IPS-NIHi11 (cell line): ENCODE measurements at regions not wholly inside any gene's neighbourhood (a gene's known extent, or its start where the extent isn't known, plus 50 kb on each side); places are given as distances from the start of the nearest gene placed in this dataset.
"Not testable (repeated sequence)": the region's sequence is repeated elsewhere in the genome, so short reads cannot be mapped to it uniquely, and the experiment has no call there.

Source experiments
- DNase-seq: peaks from one replicate; pipeline ENCODE4 v3.0.0; 2012; ENCODE audit warnings: mixed read lengths, low spot score

DNA sequence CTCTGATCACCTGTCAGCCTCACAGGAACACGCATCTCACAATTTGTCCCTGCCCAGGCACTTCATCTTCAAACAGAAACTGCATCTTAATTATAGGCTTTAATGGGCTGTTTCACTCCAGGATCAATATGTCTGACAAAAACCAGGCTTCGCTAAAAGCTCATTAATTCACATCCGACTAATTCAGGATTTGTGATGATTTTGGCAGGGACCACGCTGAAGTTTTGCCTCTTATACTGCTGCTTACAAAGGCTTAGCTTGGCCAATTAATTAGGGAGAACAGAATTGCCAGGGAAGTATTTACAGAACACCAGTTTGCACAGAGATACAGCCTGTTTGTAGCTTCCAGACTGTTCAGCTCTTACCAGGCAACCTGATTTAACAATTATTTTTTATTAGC is 541.0 kb upstream of the SPTLC3 start:
- DNase-seq: no peak

DNA sequence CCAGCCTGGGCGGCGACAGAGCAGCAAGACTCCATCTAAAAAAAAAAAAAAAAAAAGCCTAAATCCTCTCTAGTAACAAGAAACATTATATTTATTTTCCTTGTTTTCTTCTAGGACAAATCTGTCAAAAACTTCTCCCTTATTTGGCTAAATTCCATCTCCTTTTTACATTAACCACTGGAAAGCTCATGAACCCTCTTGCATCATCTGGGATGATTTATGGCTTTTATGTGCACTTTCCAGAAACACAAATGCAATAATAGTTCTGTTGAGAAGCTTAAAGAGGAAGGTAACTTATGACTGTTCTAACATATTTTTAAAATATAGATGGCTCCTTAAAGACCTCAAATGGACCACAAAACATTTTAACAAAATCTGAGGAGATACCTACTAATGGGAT is 526.1 kb upstream of the SPTLC3 start:
- DNase-seq: no peak

DNA sequence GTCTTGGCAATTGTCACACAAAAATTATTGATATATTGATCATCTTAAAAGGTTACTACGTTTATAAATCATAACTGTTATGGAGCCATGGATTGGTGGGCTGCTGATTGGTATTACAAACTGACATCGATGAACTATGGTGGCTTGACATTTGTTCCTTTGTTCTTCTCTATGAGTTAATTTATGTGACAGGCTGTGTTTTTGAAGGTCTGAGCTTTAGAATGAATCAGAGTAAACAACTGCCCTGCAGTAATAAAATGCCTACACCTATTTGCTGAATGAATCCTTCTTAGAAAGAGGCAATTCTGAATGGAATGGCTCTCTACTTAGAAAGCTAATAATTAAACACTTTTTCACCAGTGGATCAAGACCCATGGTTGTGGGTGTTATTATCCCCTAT is 506.3 kb upstream of the SPTLC3 start:
- no peak for DNase-seq

DNA sequence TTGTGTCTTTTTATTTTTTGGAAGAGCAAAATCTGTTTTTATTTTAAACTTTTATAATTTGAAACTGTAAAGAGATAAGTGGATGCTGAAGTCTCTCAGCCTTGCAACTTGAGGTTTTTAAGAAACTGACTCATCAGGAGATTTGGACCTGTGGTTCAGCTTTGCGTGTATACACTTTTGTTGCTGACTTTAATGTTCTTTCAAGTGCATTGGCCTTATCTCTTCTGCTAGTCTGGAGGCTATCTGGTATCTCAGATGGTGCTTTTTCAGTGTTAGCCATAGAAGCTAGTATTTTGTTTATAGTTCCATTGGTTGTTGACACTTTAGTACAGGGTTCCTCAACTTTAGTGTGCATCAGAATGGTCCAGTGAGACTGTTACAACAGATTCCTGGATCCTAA is 504.0 kb upstream of the SPTLC3 start:
- no peak for DNase-seq

DNA sequence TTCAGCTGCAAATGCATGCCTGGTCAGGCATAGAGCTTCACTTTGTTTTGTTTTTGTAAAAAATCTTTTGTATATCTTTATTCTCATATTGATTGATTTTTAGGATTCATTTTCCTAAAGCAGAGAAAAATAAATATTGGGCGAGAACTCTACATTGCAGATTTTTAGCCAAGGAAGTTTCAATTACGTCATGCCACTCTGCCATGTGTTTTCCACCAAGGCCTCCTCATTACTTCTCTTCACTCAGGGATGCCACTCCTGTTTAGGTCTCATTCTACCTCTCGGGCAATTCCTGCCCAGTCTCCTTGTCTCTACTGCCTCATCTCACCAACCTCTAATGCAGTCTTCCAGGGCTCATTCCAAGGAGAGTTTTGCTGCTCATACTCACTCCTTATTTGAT is 497.3 kb upstream of the SPTLC3 start:
- DNase-seq: no peak

DNA sequence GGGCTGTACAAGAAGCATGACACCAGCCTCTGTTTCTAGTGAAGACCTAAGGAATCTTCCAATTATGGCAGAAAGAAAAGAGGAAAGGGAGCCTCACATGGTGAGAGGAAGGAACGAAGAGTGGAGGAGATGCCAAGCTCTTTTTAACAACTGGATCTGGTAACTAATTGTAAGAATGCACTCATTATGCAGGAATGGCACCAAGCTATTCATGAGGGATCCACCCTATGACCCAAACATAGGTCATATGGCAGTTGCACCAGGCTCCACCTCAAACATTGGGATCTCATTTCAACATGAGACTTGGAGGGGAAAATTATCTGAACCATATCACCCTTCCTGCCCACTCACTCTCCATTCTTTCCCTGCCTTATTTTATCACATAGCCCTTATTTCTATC is 496.0 kb upstream of the SPTLC3 start:
- no peak for DNase-seq

DNA sequence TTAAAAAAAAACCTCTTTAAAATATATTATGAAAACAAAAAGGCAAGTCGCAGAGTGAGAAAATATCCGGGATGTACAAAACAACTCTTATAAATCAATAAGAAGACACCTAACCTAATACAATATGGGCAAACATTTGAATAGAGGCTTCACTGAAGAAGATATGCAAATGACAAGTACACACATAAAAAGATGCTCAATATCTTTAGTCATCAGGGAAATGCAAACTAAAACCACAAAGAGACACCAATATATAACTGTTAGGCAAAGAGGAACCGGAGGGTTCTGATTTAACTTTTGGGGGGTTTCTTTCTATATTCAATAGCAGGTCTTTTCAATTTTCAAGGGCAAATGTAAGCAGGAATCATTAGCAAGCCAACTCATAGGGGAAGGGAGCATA is 480.7 kb upstream of the SPTLC3 start:
- no peak for DNase-seq

DNA sequence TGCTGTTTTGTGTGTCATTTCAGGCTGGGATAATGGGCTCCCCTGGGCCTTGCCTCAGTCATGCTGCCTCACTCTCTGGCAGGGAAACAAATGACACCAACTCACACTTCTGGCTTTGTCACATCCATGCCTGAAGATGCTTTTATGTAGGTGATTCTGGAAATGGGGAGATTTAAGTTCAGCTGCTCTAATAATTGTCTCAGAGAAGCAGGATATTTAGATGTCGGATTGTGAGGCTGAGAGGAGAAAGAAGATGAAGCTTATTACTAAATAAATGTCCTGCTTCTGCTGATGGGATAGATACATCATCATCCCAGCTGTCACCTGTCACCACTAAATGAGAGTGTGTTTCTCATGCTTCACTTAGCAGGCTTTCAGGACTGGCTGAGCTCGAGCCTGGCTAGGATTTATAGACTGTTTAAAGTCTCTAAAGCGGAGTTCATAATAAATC is 480.2 kb upstream of the SPTLC3 start:
- no peak for DNase-seq

DNA sequence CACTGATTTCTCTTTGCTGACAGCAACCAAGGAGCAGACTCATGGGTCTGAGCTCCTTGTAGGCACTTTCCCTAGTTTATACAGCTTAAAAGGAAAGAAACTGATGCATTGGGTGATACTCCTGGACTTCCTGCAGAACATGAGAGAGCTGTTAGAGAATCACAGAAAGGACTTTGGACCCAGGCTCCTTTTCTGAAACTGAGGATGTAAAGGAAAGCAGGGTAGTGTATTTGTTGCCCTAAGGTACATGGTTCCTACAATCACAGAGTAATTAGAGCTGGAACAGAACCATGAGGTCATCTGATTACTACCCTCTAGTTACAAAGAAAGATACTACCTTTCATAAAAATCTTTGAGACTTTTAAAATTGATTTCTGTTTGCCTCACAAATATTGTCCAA is 477.1 kb upstream of the SPTLC3 start:
- no peak for DNase-seq

DNA sequence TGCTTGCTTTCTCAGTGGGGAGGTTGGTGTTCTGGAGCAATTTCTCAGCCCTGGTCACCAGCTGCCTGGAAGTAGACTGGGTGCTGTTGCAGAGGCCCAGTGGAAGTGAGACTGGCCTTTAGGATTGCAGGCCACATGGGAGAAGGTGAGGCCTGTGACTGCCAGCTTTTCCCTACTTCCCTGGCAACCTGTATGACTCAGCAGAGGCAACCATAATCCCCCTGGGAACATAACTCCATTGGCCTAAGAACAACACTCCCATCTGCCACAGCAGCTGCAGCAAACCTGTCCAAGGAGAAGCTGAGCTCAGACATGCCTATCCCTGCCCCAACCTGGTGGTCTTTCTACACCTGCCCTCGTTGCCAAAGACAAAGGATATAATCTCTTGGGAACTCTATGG is 473.5 kb upstream of the SPTLC3 start:
- no peak for DNase-seq

DNA sequence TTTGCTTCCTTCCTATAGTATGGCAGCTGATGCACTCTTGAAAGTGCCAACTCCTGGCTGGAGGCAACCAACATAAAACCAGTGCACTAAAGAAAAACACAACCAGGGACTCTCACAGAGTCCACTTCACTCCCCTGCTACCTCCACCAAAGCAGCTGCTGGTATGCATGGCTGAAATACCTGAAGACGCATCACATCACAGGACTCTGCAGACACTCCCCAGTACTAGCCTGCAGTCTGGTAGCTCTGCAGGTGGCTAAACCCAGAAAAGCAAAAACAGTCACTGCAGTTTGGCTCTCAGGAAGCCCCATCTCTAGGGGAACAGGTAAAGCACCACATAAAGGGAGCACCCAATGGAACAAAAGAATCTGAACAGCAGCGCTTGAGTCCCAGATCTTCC is 473.0 kb upstream of the SPTLC3 start:
- DNase-seq: no peak

DNA sequence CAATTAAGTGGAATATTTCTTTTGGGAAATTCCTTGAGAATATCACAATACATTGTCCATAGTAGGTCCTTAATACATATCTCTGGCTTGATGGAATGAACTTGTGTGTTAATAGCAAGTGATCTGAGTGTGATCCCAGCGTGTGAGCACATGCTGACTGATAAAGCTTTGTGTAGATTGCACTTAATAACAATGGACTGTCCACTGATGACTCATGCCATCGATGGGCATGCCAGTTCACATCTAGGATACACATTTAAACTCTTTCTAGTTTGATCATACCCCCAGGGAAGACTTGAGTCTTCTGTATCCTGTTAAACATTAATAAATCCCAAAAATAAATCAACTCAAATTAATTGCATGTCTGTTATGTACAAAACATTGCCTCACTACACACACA is 454.3 kb upstream of the SPTLC3 start:
- no peak for DNase-seq

DNA sequence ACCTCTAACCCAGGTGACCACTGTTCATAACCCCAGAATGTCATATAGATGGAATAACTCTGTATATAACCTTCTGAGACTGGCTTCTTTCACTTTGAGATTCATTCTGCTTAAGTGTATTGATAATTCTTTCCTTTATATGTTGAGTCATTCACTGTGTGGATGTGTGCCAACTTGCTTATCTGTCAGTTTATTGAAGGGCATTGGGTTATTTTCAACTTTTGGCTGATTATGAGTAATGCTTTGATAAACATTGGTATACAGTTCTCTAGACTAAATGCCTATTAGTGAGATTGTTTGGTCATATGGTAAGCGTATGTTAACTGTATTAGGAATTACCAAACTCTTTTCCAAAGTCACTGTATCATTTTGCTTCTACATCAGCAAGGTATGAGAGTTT is 453.4 kb upstream of the SPTLC3 start:
- no peak for DNase-seq

DNA sequence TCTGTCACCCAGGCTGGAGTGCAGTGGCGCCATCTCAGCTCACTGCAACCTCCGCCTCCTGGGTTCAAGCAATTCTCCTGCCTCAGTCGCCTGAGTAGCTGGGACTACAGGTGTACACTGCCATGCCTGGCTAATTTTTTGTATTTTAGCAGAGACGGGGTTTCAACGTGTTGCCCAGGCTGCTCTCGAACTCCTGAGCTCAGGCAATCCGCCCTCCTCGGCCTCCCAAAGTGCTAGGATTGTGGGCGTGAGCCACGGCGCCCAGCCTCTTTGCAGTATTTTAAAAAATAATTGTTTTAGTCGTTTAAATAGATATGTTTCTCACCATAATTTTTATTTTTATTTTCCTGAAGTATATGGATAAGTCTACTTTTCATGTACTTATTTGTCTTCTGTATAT is 452.9 kb upstream of the SPTLC3 start:
- DNase-seq: not testable (repeated sequence)

DNA sequence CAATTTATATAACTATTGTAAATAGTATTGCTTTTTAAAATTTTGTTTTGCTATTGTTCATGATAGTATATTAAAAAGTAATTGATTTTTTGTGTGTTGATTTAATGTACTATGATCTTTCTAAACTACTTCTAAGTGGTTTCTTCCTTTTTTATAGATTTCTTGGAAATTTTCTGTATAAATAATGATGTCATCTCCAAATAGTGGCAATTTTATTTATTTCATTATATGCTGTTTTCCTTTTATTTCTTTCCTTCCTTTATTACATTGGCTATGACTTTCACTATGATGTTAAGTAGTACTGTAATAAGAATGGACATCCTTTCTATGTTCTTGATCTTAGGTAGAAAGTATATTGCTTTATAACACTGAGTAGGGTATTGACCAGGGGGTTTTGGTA is 451.5 kb upstream of the SPTLC3 start:
- DNase-seq: no peak

DNA sequence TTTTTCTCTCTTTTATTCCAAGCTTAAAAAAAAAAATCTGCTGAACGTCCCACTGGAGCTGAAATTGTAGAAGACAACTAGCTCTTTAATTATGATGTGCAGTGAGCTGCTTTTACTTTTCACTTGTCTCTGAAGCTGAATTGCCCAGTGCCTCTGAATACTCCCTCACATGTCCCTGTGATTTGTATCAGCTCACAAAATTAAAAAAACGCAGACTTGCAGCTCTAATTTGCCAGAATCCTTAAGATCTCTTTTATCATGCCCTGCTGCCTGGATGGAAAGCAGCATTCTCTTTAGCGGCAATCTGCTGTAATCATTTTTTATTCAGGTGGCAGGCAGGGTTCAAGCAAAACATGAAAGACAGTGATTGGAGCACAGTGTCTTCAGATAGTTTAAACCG is 443.8 kb upstream of the SPTLC3 start:
- no peak for DNase-seq

DNA sequence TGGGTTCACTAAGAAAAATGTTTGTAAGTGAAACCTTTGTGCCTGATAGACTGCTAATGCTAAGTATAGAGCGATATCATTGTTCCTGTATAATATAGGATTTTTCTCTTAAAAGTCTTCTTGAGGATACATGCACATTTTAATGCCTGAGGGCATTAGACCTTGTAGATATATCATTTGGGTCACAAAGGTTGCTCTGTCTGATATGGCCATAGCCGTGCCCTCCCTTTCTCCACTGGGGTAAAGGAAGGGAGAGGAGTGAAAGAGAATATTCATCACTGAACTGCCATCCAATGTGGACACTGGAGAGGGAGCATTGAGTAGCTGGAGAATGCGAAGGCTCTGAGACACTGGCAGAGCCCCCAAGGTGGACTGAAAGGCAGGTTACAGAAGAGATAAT is 442.2 kb upstream of the SPTLC3 start:
- DNase-seq: no peak

DNA sequence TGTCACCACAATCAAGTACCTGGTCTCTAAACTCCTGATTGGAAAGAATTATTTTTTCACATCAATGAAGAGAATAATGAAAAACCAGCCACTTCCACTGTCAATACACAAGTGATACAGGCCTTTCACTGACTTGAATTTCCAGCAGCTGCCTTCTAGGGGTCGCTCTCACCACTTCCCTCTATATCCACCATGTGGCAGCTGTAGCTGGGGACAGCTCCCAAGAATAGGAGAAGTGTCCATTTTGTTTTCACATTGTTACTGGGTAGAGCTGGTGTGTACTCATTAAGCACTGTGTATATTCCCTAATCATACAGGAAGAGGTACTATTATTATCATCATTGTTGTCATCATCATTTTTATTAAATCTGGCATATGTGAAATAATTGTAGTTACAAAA is 438.4 kb upstream of the SPTLC3 start:
- peak; percentile 59 for DNase-seq

DNA sequence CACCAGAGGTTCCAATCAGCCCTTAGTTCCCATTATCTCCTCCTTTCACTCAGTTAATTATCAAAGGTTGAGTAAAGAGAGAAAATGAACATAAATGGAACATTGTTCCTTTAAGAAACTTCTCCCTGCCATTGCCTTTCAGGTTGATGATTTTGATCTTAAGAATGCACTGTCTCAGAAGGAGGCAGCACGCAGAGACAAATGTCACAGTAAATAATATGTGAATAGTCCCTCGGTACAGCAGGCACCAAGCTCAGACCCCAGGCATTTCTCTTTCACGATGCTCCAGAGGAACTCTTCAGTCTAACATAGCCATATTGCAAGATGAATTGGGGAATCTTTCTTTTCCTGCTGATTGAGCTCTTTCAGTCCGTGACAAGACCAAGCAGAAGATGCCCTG is 435.3 kb upstream of the SPTLC3 start:
- no peak for DNase-seq

DNA sequence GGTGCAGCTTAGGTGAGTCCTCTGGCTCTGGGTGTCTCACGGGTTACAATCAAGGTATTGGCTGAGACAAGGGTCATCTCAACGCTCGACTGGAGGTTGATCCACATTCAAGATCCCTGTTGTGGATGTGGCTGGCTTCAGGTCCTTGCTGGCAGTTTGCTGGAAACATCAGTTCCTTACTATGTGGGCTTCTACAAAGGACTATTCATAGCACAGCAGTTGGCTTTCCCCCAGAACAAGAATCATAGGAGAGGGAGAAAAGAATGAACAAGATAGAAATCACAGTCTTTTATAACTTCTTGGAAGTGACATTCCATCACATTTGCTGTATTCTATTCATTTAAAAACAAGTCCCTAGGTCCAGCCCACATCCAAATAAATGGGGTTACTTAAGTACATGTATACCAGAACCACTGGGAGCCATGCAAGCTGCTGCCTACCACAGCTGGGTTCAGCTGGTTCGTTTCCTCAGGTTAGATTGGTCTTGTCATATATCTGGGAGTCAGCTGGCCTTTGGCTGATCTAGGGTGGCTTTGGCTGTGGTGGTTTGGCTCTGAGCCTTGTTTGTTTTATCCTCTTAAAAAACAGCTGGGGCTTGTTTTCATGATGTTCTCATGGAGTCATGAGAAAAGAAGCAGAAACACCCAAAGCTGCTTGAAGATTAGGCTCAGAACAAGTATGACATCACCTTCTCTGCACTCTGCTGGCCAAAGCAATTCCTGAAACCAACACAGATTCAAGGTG is 433.2 kb upstream of the SPTLC3 start:
- DNase-seq: no peak

DNA sequence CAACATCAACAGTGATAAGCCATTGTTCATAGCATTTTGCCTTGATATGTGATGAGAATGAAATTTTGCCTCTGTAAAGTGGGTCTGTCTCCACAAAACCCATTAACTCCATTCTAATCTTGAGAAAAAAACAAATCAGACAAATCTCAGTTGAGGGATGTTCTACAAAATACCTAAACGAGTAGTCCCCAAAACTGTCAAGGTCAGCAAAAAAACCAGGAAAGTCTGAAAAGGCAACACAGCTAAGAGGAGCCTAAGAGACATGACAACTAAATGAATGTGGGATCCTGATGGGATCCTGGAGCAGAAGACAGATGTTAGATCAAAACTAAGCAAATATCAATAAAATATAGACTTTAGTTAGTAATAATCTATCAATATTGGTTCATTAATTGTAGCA is 431.6 kb upstream of the SPTLC3 start:
- DNase-seq: no peak

DNA sequence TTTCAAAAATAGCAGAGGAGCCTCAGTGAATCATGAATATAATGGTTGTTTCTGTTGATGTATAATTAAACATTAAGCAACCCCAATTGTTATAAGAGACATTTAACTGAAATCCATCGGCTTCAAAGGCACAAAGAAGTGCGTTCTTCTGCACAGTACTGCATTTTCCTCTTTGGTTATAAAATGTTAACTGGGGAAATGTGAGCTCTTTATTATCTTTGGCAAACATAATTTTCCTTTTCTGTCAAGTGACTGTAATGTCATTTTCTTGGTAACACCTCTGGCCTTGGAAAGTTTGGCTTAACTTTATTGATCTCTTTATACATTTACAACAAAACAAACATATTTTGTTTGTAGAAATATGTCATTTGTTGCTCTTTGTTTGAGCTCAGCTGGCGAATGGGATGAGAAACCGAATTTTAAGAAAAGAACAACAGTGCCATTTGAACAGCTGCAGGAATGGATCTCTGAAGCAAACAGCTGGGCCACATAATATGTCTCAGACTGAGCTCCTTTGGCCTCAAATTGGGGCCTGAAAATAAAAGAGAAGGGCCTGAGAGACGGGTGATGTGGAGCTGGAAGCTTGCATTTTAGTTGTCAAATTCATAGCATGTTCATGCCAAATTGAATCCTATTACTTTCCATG is 427.0 kb upstream of the SPTLC3 start:
- no peak for DNase-seq

DNA sequence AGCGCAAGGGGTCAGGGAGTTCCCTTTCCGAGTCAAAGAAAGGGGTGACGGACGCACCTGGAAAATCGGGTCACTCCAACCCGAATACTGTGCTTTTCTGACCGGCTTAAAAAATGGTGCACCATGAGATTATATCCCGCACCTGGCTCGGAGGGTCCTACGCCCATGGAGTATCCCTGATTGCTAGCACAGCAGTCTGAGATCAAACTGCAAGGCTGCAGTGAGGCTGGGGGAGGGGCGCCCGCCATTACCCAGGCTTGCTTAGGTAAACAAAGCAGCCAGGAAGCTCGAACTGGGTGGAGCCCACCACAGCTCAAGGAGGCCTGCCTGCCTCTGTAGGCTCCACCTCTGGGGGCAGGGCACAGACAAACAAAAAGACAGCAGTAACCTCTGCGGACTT is 426.1 kb upstream of the SPTLC3 start:
- DNase-seq: not testable (repeated sequence)

DNA sequence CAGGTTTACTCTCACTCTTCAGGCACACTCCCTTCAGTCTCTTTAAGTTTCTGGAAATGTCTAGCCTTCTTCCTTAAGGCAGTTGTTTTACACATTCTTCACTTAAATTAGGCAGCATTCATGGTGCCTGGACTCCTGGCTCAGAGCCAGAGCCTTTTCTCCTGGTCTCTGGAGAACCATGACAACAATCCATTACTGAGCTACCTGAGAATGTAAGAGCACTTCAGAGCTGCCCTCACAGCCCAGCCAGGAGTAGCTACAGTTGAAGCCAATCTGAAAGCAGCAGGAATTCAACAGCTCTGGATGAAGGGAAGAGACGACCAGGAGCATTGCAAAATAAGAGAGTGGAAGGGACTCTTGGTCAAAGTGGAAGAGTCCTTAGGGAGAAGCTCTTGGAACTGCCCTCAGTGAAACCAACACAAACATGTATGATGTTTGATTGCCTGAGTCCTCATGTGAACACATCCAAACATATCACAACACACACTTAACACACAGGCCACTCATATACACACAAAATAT is 416.8 kb upstream of the SPTLC3 start:
- no peak for DNase-seq
